NOMO-1 (cell line): ENCODE measurements at regions not wholly inside any gene's neighbourhood (a gene's known extent, or its start where the extent isn't known, plus 50 kb on each side); places are given as distances from the start of the nearest gene placed in this dataset.
"Not testable (repeated sequence)": the region's sequence is repeated elsewhere in the genome, so short reads cannot be mapped to it uniquely, and the experiment has no call there.

Experiments
- DNase-seq, 2 experiments: peaks; one replicate each; lab custom pipeline; 2025; ENCODE audit not compliant: unreplicated experiment in 2 of 2; lab: John Stamatoyannopoulos, UW

DNA sequence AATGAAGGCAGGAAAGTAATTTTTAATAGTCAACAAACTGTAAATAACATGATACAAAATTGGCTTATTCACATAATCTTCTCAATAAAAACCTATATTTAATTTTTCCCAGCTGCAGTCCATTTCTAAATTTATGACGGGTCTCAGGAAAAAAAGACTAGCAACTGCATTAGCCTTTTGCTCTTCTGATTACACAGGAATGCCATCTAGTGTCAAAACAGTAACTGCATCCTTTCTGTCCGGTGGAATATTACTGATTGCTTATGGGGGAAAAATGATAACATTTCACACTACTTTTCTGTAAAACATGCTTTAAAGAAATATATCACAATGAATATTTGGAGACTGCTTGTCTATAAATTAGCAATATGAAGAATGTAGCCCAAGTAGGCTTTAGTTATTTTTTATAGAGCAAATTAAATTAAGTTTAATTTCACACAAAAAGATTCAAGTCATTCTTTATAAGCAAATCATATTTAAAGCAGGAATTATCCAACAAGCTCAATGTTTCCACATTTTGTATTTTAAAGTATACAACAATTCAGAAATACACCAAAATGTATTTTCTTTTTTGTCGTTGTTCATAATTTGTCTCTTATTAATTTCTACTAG, 534.7 kb downstream of the CDH10 start:
- DNase-seq, result peak; percentile 41 to 59

GRCh38 chr5:24112420-24112819, 532.4 kb downstream of the CDH10 start:
- no peak for DNase-seq

GRCh38 chr5:24118351-24118750, 526.4 kb downstream of the CDH10 start:
- no peak for DNase-seq

- no peak for DNase-seq
Measured at GRCh38 chr5:24135536-24135935, 509.2 kb downstream of the CDH10 start.

DNA sequence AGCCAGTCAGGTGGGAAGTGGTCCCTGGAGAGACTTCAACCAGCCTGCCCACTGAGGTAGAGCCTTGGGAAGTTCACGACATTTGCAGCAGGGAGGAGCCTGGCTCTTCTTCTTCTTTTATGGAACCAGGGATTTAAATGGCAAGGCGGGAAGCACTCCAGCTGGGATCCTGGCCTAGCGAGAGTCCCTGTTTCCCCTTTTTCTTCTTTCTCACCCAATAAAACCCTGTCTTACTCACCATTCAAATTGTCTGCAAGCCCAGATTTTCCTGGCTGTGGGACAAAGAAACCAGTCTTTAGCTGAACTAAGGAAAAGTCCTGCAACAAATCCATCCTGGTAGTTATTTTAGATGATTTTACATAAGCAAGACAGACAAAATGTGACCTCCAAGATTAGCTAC, 503.7 kb downstream of the CDH10 start:
- DNase-seq, result no peak

DNA sequence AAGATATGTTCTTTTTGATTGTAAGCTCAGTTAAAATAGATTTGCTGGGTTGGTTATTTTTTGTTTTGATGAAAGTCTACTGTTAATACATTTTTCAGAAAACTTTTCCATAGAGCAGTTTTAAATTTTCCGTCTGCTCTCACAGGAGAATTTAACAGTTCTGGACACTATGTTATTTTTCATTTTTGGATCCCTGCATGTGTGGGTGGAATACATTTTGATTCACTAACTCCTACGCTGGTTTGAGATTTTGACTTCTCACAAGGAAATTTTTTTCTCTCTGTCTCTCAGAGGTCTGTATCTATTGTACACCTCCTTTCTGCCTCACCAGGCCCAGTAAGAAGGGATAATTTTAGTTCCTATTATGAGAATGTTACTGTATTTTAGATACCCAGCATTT, 502.4 kb downstream of the CDH10 start:
- DNase-seq, result no peak

DNA sequence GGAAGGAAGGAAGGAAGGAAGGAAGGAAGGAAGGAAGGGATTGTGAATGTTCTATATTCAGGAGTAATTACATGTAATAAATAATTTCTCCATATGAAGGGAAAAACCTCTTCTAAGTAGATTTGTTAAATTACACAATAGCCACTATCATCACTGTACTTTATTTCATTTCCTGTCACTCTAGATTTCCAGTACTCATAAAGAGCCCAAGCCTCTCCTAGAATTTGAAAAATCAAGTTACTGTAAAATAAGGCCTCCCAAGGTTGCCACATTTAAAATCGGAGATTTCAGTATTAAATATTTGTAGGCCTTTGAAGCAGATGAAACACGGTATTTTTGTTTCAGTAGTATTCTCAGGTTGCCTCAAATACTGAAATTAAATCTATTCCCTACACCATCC, 499.0 kb downstream of the CDH10 start:
- no peak for DNase-seq

- DNase-seq, result no peak
Measured at GRCh38 chr5:24161559-24161958, 483.2 kb downstream of the CDH10 start.

GRCh38 chr5:24162343-24162742, 482.4 kb downstream of the CDH10 start:
- DNase-seq, result no peak

DNA sequence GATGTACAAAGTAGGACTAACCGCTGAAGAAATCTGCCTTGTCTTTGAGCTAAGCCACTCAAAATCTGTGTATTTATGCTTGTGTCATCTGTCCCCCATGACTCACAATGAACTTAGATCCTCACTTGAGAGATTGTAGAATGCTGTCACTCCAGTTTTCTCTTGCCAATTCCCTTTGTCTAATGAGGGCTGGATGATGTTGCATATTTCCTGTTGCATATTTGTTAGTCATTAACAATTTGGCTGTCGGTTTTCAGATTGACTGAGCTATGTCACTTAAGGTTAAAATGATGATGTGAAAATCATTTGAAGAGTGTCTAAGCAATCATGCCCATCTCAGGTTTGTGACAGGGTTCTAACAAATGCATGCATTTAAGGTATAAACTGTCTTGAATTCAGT, 481.7 kb downstream of the CDH10 start:
- no peak for DNase-seq

- no peak for DNase-seq
Measured at GRCh38 chr5:24167806-24168205, 477.0 kb downstream of the CDH10 start.

DNA sequence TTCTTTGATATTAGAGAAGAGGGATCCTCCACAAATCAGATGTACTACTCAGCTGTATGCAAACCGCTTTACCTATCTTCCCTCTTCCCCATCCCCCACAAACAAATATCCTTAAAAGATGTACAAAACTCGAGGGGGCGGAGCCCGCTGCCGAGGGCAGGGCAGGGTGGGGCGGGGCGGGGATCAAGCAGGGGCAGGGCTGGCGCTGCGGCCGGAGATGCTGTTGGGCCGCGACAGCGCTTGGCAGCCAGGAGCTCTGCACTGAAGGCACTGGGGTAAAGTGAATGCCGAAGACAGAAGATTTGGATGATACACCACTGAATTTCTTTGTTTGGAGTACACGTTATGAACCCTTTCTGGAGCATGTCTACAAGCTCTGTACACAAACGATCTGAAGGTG, 474.8 kb downstream of the CDH10 start:
- no peak for DNase-seq

GRCh38 chr5:24170930-24171329, 473.8 kb downstream of the CDH10 start:
- DNase-seq, result not testable (repeated sequence)

DNA sequence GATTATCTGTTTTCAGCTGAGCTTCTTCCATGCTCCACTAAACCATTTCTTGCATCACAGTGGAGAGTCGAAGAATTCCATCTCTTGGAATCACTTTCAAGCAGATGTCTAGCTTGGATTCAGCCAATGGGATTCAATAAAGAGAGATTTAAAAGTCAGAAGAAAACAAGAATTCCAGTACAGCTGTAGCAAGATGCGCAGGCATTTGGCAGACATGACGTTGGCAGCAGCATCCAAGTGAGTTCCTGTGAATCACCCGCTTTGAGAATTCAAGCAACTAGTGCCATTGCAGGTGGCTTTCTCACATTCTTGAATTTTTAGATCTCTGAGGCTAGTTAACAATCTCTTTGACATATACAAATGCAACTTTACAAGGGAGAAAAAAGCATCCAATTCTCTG, 467.0 kb downstream of the CDH10 start:
- no peak for DNase-seq

- no peak for DNase-seq
Measured at GRCh38 chr5:24183981-24184380, 460.8 kb downstream of the CDH10 start.

DNA sequence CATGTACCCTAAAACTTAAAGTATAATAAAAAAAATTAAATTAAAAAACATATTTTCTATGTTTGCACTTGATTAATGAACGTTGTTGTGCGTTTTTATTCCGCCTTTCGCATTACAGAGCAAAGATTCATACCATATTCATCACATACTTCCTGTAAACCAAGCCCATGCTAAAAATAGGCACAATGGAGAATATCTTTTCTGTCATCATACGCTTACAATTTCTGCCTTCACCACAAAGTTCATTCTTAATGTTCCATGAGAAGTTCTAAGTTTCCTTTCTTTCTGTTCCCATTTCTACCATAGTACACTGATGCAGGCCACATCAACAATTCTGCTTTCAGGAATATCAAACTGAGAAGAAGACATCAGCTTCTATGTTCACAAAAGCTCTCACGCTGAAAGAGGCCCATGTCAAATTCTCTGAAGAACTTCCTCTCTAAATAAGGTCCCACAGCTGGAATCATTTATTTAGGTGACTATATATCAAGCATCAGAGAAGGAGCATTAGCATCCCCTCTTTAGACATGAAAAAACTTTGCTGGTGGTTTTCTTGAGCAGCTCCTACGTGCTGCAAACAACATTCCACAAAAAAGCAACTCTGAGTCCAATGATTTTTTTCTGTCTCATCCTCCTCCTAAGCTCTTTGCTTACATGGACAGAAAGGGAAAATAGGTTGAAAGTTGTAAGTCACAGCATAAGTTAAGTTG, 456.4 kb downstream of the CDH10 start:
- DNase-seq, result no peak

- no peak for DNase-seq
Measured at GRCh38 chr5:24196789-24197188, 448.0 kb downstream of the CDH10 start.

DNA sequence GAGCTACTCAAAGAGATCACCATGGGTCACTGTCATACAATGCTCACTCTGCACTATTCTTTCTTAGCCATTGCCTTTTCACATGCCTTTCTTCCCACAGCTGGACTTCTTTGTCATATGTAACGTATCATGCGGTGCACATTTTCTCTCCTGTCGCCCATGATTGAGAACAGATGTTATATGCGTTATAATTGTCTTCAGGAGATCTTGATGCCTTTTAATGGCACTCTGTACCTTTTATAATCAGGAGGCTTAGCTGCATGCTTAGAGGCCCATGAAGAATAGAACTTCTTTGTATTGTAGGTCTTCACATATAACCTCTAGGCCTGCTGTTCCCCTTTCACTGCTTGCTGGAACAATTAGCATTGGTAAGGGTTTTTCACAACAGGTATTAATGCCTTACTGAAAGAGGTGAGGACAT, 436.1 kb downstream of the CDH10 start:
- no peak for DNase-seq

GRCh38 chr5:24215114-24215513, 429.7 kb downstream of the CDH10 start:
- DNase-seq, result no peak

DNA sequence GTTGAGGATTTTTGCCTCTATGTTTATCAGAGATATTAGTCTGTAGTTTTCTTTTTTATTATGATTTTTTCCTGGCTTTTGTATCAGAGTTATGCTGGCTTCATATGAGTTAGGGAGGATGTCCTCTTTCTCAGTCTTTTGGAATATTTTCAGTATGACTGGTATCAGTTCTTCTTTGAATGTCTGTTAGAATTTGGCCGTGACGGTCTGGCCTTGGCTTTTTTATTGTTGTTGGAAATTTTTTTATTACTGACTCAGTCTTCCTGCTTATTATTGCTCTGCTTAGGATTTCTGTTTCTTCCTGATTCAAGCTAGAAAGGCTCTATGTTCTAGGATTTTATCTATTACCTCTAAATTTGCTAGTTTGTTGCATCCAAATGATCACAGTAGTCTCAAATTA, 421.9 kb downstream of the CDH10 start:
- no peak for DNase-seq

- no peak for DNase-seq
Measured at GRCh38 chr5:24225051-24225450, 419.7 kb downstream of the CDH10 start.

DNA sequence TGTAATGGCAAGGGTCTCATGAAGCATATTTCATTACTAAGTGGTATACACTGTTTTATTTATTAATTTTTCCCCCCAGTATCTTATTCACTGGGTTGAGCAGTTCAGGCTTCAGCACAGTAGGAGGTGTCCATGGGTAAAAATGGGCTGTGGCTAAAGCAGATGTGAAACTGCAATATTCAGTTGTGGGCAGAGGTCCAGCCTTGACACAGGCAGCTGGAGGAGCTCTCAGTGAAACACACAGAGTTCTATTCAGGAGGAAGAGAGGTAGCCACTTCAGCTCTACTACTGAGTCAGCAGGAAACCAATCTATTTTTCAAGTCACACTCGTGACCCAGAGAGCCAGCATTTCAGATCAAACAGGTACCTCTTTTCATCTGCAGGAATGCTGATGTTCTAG, 418.3 kb downstream of the CDH10 start:
- DNase-seq, result no peak

- DNase-seq, result not testable (repeated sequence)
Measured at GRCh38 chr5:24227881-24228280, 416.9 kb downstream of the CDH10 start.
